Naive thymus-derived CD4-positive, alpha-beta T cell (primary cell): ENCODE measurements at regions not wholly inside any gene's neighbourhood (a gene's known extent, or its start where the extent isn't known, plus 50 kb on each side); places are given as distances from the start of the nearest gene placed in this dataset.

ENCODE experiments used
- ATAC-seq: fragments of 150-1000 bp; cut with Tn5 transposase; 2 replicates; pipeline ENCODE4 v1.10.0; 2021; ENCODE audit warnings: mild to moderate bottlenecking, moderate library complexity
- CTCF ChIA-PET: fragments of 350-600 bp; sonication (Branson Sonifier 250); formaldehyde crosslinking; loops from one replicate; lab custom pipeline; 2021; ENCODE audit warnings: antibody characterized with exemption; lab: Charles Lee
- POLR2A ChIA-PET: fragments of 350-600 bp; sonication (Branson Sonifier 250); formaldehyde crosslinking; loops from one replicate; lab custom pipeline; 2021; ENCODE audit warnings: antibody characterized with exemption, inconsistent platforms; lab: Charles Lee
- DNase-seq, 9 donors: peaks; one replicate each; pipeline versions ENCODE4 v3.0.0 to v3.0.0-alpha.2; 2020 to 2022; ENCODE audit warnings: mixed read lengths in 1 of 9
- H3K27ac ChIP-seq: one replicate; pipeline ENCODE4 v1.7.0; 2013; ENCODE audit warnings: mild to moderate bottlenecking, low read depth, low read length, moderate library complexity
- H3K27me3 ChIP-seq, 2 donors: one replicate each; pipeline ENCODE4 v1.7.0; 2013; ENCODE audit warnings: low read length in 2 of 2, mild to moderate bottlenecking in 2 of 2, moderate library complexity in 2 of 2; ENCODE audit not compliant: control insufficient read depth in 2 of 2, insufficient read depth in 2 of 2
- H3K36me3 ChIP-seq, 3 experiments: 1 replicate in 2 of 3; 2 replicates in 1 of 3; pipeline ENCODE4 v1.7.0; 2013; ENCODE audit warnings: low read length in 3 of 3, mild to moderate bottlenecking in 3 of 3, moderate library complexity in 1 of 3; ENCODE audit not compliant: insufficient read depth in 3 of 3, control insufficient read depth in 2 of 3
- H3K4me1 ChIP-seq, 2 donors: one replicate each; pipeline ENCODE4 v1.7.0; 2013; ENCODE audit warnings: low read length in 2 of 2, mild to moderate bottlenecking in 2 of 2, moderate library complexity in 1 of 2; ENCODE audit not compliant: control insufficient read depth in 2 of 2, insufficient read depth in 2 of 2
- H3K4me3 ChIP-seq: 2 replicates; pipeline ENCODE4 v1.7.0; 2013; ENCODE audit warnings: mild to moderate bottlenecking, low read length
- H3K9me3 ChIP-seq, 3 experiments: 1 replicate in 2 of 3; 2 replicates in 1 of 3; pipeline ENCODE4 v1.7.0; 2013; ENCODE audit warnings: low read length in 3 of 3; ENCODE audit not compliant: control insufficient read depth in 2 of 3
- H3K27ac Mint-ChIP-seq, 9 donors: one replicate each; pipeline ENCODE4 v1.8.0; 2020 to 2022; ENCODE audit warnings: mixed read lengths in 9 of 9, mild to moderate bottlenecking in 8 of 9, moderate library complexity in 5 of 9, inconsistent platforms in 2 of 9
- H3K27me3 Mint-ChIP-seq, 5 donors: one replicate each; pipeline ENCODE4 v1.8.0; 2021 to 2022; ENCODE audit warnings: mixed read lengths in 5 of 5, mild to moderate bottlenecking in 1 of 5
- H3K36me3 Mint-ChIP-seq, 5 donors: one replicate each; pipeline ENCODE4 v1.8.0; 2020 to 2022; ENCODE audit warnings: mixed read lengths in 5 of 5, mild to moderate bottlenecking in 3 of 5, inconsistent platforms in 1 of 5
- H3K4me1 Mint-ChIP-seq, 7 donors: one replicate each; pipeline ENCODE4 v1.8.0; 2020 to 2022; ENCODE audit warnings: mixed read lengths in 7 of 7, mild to moderate bottlenecking in 3 of 7, inconsistent platforms in 1 of 7
- H3K4me3 Mint-ChIP-seq, 10 donors: one replicate each; pipeline ENCODE4 v1.8.0; 2020 to 2022; ENCODE audit warnings: mild to moderate bottlenecking in 10 of 10, mixed read lengths in 10 of 10, moderate library complexity in 6 of 10, inconsistent platforms in 2 of 10
- H3K9me3 Mint-ChIP-seq, 11 donors: one replicate each; pipeline ENCODE4 v1.8.0; 2020 to 2022; ENCODE audit warnings: mixed read lengths in 11 of 11, mild to moderate bottlenecking in 4 of 11, inconsistent platforms in 1 of 11, moderate library complexity in 1 of 11
- intact Hi-C, 2 donors: fragments of 100-400 bp; cut with micrococcal nuclease; formaldehyde crosslinking; loops; one replicate each; pipeline ENCODE4 v1.15.1; 2023

GRCh38 chr6:4319981-4320683, 184.8 kb upstream of the ECI2 start:
- no peaks in the 10 kb centered on the region for H3K9me3 ChIP-seq
- H3K4me3 ChIP-seq, result no peak overlapping the region
- no peaks in the 10 kb centered on the region for H3K4me1 ChIP-seq
- DNase-seq, result no peak
- no peak overlapping the region for H3K4me3 Mint-ChIP-seq
- no peak overlapping the region for H3K27ac ChIP-seq
- no peak for ATAC-seq
- H3K4me1 Mint-ChIP-seq, result no peaks in the 10 kb centered on the region
- intact Hi-C loops, result no loop called here
- H3K27ac Mint-ChIP-seq, result no peak overlapping the region
- H3K27me3 ChIP-seq, result no peaks in the 10 kb centered on the region
- peaks cover 0 to 10% (median 0%) of the 10 kb centered on the region in 11 donors for H3K9me3 Mint-ChIP-seq
- no peaks in the 10 kb centered on the region for H3K36me3 ChIP-seq
- POLR2A ChIA-PET, result no interaction called here
- H3K27me3 Mint-ChIP-seq, result peaks cover 15 to 56% (median 47%) of the 10 kb centered on the region in 5 donors
- CTCF ChIA-PET, result no interaction called here
- H3K36me3 Mint-ChIP-seq, result no peaks in the 10 kb centered on the region

- ATAC-seq (no peak), DNase-seq (no peak)
- POLR2A ChIA-PET, result no interaction called here
- no peaks in the 10 kb centered on the region for H3K4me1 Mint-ChIP-seq
- CTCF ChIA-PET, result no interaction called here
- Histone ChIP-seq H3K36me3 (no peaks in the 10 kb centered on the region), H3K4me1 (no peaks in the 10 kb centered on the region), H3K27me3 (no peaks in the 10 kb centered on the region), H3K27ac (no peak overlapping the region), H3K9me3 (peaks cover 0 to 1% (median 0%) of the 10 kb centered on the region in 3 experiments), H3K4me3 (no peak overlapping the region)
- H3K4me3 Mint-ChIP-seq, result no peak overlapping the region
- peaks cover 15 to 51% (median 40%) of the 10 kb centered on the region in 5 donors for H3K27me3 Mint-ChIP-seq
- H3K9me3 Mint-ChIP-seq, result peaks cover 0 to 23% (median 6%) of the 10 kb centered on the region in 11 donors
- intact Hi-C loops, result no loop called here
- H3K36me3 Mint-ChIP-seq, result no peaks in the 10 kb centered on the region
- H3K27ac Mint-ChIP-seq, result no peak overlapping the region
Measured at GRCh38 chr6:4318321-4318720, 182.9 kb upstream of the ECI2 start.

GRCh38 chr6:4316867-4317400, 181.6 kb upstream of the ECI2 start:
- ATAC-seq (peak; percentile 66), DNase-seq (no peak)
- intact Hi-C loops, result no loop called here
- Histone ChIP-seq H3K9me3 (peaks cover 0 to 15% (median 0%) of the 10 kb centered on the region in 3 experiments), H3K36me3 (no peaks in the 10 kb centered on the region), H3K4me1 (no peaks in the 10 kb centered on the region), H3K4me3 (no peak overlapping the region), H3K27me3 (no peaks in the 10 kb centered on the region), H3K27ac (no peak overlapping the region)
- Mint-ChIP-seq H3K4me1 (no peaks in the 10 kb centered on the region), H3K4me3 (no peak overlapping the region), H3K27ac (no peak overlapping the region), H3K36me3 (peaks cover 0 to 3% (median 0%) of the 10 kb centered on the region in 5 donors), H3K27me3 (peaks cover 15 to 41% (median 29%) of the 10 kb centered on the region in 5 donors), H3K9me3 (peaks cover 0 to 37% (median 10%) of the 10 kb centered on the region in 11 donors)
- CTCF ChIA-PET, result no interaction called here
- POLR2A ChIA-PET, result no interaction called here

GRCh38 chr6:4314201-4314707, 178.9 kb upstream of the ECI2 start:
- intact Hi-C loops, result no loop called here
- no peaks in the 10 kb centered on the region for H3K4me1 Mint-ChIP-seq
- ATAC-seq, result no peak
- ChIA-PET POLR2A (no interaction called here), CTCF (no interaction called here)
- no peak overlapping the region for H3K4me3 Mint-ChIP-seq
- Histone ChIP-seq H3K27ac (no peak overlapping the region), H3K4me1 (no peaks in the 10 kb centered on the region), H3K9me3 (peaks cover 0 to 32% (median 0%) of the 10 kb centered on the region in 3 experiments), H3K4me3 (no peak overlapping the region), H3K27me3 (no peaks in the 10 kb centered on the region), H3K36me3 (no peaks in the 10 kb centered on the region)
- peaks cover 3 to 63% (median 21%) of the 10 kb centered on the region in 11 donors for H3K9me3 Mint-ChIP-seq
- no peak overlapping the region for H3K27ac Mint-ChIP-seq
- H3K36me3 Mint-ChIP-seq, result peaks cover 0 to 3% (median 0%) of the 10 kb centered on the region in 5 donors
- H3K27me3 Mint-ChIP-seq, result peaks cover 13 to 25% (median 19%) of the 10 kb centered on the region in 5 donors
- no peak for DNase-seq

- DNase-seq (no peak), ATAC-seq (no peak)
- Histone ChIP-seq H3K4me1 (no peaks in the 10 kb centered on the region), H3K27me3 (no peaks in the 10 kb centered on the region), H3K27ac (no peak overlapping the region), H3K9me3 (peaks cover 0 to 32% (median 0%) of the 10 kb centered on the region in 3 experiments), H3K4me3 (no peak overlapping the region), H3K36me3 (no peaks in the 10 kb centered on the region)
- Mint-ChIP-seq H3K4me1 (no peaks in the 10 kb centered on the region), H3K36me3 (peaks cover 0 to 3% (median 0%) of the 10 kb centered on the region in 5 donors), H3K27ac (no peak overlapping the region), H3K27me3 (peaks cover 5 to 17% (median 12%) of the 10 kb centered on the region in 5 donors), H3K4me3 (no peak overlapping the region), H3K9me3 (peaks cover 3 to 64% (median 21%) of the 10 kb centered on the region in 11 donors)
- ChIA-PET CTCF (no interaction called here), POLR2A (no interaction called here)
- intact Hi-C loops, result no loop called here
Measured at GRCh38 chr6:4313044-4313686, 177.8 kb upstream of the ECI2 start.

GRCh38 chr6:4311976-4312860, 176.8 kb upstream of the ECI2 start:
- Histone ChIP-seq H3K9me3 (peaks cover 0 to 32% (median 0%) of the 10 kb centered on the region in 3 experiments), H3K36me3 (no peaks in the 10 kb centered on the region), H3K4me1 (no peaks in the 10 kb centered on the region), H3K4me3 (no peak overlapping the region), H3K27ac (no peak overlapping the region), H3K27me3 (no peaks in the 10 kb centered on the region)
- CTCF ChIA-PET, result no interaction called here
- H3K36me3 Mint-ChIP-seq, result peaks cover 0 to 3% (median 0%) of the 10 kb centered on the region in 5 donors
- H3K4me3 Mint-ChIP-seq, result no peak overlapping the region
- peaks cover 3 to 64% (median 21%) of the 10 kb centered on the region in 11 donors for H3K9me3 Mint-ChIP-seq
- H3K27ac Mint-ChIP-seq, result no peak overlapping the region
- ATAC-seq (no peak), DNase-seq (no peak)
- intact Hi-C loops, result no loop called here
- POLR2A ChIA-PET, result no interaction called here
- H3K27me3 Mint-ChIP-seq, result peaks cover 2 to 22% (median 11%) of the 10 kb centered on the region in 5 donors
- H3K4me1 Mint-ChIP-seq, result no peaks in the 10 kb centered on the region
